Epithelial cell of esophagus (primary cell): ENCODE measurements at regions not wholly inside any gene's neighbourhood (a gene's known extent, or its start where the extent isn't known, plus 50 kb on each side); places are given as distances from the start of the nearest gene placed in this dataset.

Experiments used
- DNase-seq: peaks from one replicate; pipeline ENCODE4 v3.0.0; 2010; ENCODE audit warnings: low read depth
- H3K4me3 ChIP-seq: 2 replicates; pipeline ENCODE4 v1.5.1; 2011; ENCODE audit warnings: mild to moderate bottlenecking, low read length, control low read depth
- TF ChIP-seq, protein P1 (sequence below): IDR thresholded peaks from 2 replicates; pipeline ENCODE4 v1.5.1; 2011; ENCODE audit warnings: low read depth, mild to moderate bottlenecking, low read length, control low read depth, inconsistent platforms; ENCODE audit not compliant: insufficient read depth; ENCODE audit errors: missing control alignments

DNA sequence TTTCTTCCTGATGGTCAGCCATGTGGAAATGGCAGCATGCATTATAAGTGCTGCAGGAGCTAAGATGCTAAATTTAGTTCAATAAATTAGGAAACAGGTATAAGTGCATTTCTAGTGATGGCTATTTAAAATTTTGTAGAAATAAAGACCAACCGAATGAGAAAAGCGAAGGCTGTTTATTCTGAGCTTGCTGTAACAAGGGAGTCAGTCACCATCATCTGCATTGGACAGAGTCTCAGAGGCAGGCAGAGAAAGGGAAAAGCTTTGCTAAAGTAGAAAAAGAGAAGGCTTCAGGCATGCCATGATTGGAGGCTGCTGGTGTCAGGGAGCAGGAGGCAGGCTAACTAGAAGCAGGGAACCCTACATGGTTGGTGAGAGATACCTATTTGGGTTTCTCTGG lies 451.0 kb downstream of the EDEM1 start:
- H3K4me3 ChIP-seq: no peak overlapping the region
- TF ChIP-seq, protein P1, sequence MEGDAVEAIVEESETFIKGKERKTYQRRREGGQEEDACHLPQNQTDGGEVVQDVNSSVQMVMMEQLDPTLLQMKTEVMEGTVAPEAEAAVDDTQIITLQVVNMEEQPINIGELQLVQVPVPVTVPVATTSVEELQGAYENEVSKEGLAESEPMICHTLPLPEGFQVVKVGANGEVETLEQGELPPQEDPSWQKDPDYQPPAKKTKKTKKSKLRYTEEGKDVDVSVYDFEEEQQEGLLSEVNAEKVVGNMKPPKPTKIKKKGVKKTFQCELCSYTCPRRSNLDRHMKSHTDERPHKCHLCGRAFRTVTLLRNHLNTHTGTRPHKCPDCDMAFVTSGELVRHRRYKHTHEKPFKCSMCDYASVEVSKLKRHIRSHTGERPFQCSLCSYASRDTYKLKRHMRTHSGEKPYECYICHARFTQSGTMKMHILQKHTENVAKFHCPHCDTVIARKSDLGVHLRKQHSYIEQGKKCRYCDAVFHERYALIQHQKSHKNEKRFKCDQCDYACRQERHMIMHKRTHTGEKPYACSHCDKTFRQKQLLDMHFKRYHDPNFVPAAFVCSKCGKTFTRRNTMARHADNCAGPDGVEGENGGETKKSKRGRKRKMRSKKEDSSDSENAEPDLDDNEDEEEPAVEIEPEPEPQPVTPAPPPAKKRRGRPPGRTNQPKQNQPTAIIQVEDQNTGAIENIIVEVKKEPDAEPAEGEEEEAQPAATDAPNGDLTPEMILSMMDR: no peak
- DNase-seq: no peak

DNA sequence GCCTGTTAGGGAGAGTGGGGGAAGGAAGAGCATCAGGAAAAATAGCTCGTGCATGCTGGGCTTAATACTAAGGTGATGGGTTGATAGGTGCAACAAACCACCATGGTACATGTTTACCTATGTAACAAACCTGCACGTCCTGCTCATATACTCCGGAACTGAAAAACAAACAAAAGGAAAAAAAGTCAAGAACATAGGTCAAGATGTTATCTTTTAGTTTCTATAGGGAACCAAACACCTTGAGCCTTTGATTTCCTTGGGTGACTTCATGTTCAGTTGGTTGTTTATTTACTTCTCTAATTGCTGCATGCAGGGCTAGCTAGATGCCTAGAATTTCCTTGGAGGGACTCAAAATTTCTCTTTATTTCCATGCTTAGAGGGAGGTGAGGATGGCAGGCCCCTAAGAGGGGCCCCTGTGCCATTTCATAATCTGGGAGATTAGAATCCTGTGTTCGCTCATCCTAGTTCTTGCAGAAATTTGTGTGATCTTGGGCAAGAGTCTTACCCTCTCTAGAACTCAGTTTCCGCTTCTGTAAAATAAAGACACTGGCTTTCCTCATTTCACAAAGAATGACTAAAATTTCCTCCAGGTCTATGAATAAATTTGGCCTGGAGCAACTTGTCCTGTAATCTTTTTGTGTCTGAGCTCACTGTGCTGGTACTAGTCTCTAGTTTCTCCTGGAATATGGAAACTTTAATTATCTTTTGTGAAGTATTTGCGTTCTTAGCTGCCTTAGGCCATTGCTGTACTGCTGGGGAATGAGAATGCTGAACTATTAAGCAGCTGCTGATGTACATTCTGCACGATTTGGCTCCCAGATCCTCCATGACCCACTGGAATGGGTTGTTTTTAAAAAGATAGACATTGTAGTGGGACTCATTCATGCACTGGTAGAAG lies 457.5 kb downstream of the EDEM1 start:
- DNase-seq: no peak
- TF ChIP-seq, protein P1: no peak

DNA sequence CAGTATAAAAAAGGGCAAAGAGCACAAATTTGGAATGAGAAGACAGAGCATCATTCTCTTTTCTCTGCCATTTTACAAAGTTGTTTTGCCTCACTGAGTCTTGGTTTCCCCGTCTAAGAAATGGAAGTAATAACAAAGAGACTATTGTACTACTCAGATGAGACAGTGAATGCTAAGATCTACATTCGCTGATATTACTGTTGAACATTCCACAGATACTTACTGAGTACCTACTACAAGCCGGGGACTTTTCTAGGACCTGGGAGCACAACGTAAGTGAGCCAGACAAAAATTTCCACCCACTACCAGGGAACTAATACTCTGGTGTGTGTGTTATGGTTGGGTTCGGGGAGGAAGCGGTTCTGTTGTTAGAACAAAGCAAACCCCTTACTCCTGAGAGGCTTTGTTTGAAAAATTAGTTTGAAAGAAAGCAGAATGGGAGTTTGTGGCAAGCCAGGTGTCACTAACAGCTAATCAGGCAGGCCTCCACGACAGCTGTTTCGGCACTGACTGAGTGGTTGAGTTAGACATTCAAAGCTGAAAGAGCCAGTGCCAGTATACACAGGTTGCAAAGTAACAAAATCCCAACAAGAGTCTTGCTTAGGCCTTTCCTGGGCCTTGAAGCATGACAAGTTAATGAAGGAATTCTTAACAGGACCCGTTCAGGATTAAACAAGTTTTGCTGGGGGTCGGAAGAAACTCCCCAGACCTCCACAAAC lies 458.3 kb downstream of the EDEM1 start:
- DNase-seq: no peak
- H3K4me3 ChIP-seq: no peak overlapping the region
- TF ChIP-seq, protein P1: no peak

More for the DNA sequence above, 457.5 kb downstream of the EDEM1 start:
- H3K4me3 ChIP-seq: no peak overlapping the region

DNA sequence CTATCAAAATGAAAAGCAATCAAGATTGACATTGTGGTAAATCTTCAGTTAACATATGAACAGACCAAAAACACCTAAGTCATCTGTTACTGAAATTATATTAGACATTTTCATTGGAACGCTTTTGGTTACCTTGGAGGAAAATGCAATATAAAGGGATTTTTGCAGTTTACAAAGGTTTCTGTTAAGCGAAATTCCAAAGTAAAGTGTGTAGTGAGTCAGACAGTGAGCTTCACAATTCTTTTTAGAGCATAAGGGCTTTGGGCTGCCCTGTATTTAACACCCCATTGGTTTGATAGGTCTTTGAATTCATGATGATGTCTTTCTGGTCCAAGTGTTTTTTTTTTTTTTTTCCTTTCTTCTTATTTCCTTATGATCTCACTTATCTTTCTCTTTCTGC lies 462.8 kb downstream of the EDEM1 start:
- TF ChIP-seq, protein P1: no peak
- H3K4me3 ChIP-seq: no peak overlapping the region
- DNase-seq: no peak

DNA sequence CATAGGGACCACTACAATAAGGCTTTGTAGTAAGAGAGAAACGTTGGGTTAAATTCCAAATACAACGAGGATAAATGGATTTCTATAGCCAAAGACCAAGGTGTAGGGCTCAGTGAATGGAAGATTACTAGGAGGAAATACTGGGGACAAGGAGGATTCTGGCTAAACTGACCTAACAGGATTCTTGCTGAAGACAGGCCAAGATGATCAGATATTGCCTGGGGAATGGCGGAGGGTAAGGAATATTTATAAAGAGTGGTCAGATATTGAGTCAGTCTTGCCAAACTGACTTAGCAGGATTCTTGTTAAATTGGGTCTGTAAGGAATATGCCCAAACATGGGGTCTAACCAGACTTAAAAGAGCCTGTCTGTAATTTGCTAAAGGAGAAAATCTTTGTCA lies 463.8 kb downstream of the EDEM1 start:
- TF ChIP-seq, protein P1: no peak
- no peak overlapping the region for H3K4me3 ChIP-seq
- DNase-seq: no peak

DNA sequence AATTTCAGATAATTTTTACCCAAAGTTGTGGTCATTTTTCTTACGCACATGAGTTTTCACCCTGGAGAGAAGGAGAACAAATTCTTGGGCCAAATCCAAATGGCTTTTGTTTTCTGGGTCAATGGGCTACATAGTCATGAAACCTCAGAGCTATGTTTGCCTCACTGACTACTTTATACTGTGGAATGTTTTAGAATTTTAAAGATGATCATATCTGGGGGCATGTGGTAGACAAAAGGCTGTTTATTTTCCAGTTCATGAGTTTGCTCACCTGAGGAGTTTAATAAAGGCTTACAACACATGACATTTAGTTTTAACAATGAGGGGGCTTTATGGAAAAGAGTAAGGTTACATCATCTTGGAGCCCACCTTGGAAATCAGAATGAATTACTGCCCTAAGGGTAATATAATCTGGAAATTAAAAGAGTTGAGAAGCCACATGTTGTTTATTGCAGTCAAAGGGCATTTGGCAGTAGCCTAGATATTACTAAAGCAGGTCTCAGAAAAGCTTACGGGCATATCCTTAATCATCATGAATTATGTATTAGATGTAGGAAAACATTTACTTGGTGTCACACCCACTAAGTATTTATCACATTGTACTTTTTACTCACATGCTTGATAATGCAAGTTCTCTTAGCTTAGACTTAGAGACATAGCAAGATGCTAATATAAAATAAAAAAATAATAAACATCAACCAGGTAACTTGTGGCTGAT lies 466.1 kb downstream of the EDEM1 start:
- no peak for DNase-seq
- H3K4me3 ChIP-seq: no peak overlapping the region
- TF ChIP-seq, protein P1: no peak
